Renal cortex interstitium (tissue), 11 donors: ENCODE measurements at regions not wholly inside any gene's neighbourhood (a gene's known extent, or its start where the extent isn't known, plus 50 kb on each side); places are given as distances from the start of the nearest gene placed in this dataset.
"Not testable (repeated sequence)": the region's sequence is repeated elsewhere in the genome, so short reads cannot be mapped to it uniquely, and the experiment has no call there.

Experiments
- DNase-seq, 11 donors: peaks; one replicate each; pipeline ENCODE4 v3.0.0-alpha.2; 2013; ENCODE audit warnings: low read depth in 9 of 11, low spot score in 4 of 11; ENCODE audit errors: extremely low read depth in 1 of 11

- DNase-seq: no peak
Measured at GRCh38 chr10:117601716-117602115, 59.2 kb downstream of the EMX2 start.

GRCh38 chr10:117603081-117603480 is 60.5 kb downstream of the EMX2 start:
- DNase-seq: no peak

- DNase-seq: no peak
Measured at GRCh38 chr10:117603726-117604125, 61.2 kb downstream of the EMX2 start.

GRCh38 chr10:117609095-117609795 is 66.7 kb downstream of the EMX2 start:
- no peak for DNase-seq

DNA sequence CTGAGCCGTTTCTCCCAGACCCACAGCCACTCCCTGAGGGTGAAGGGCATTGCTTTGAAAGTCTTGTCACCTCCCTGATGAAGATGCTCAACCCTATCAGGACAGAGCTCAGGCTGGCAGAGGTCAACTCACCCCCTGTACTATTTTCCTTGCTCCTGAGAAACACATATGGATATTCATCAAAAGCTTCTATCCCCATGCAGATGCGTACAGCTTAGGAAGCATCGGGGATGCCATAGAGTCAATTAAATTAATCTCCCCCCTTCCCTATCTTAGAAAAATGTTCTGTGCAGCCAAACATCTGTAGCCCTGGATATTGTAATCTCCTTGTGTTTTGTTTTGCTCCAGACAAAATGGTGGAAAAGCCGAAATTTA is 67.2 kb downstream of the EMX2 start:
- no peak for DNase-seq

DNA sequence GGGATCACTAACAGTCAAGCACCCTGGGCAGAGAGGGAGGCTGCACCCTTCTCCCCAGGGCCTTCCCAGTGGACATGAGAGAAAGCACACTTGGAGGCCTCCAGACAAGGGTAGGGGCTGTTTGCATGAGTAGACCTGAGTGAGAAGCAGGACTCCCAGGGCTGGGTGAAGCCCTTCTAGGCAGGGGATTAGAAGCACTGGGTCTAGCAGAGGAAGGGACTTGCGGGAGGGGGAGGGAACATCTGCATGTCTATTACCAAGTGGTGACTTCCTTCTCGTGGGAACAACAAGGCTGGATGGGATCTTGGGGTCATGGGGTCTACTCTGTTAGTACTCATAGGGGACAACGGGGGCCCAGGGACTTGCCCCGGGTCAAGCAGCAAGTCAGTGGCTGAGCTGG is 67.8 kb downstream of the EMX2 start:
- DNase-seq: no peak

DNA sequence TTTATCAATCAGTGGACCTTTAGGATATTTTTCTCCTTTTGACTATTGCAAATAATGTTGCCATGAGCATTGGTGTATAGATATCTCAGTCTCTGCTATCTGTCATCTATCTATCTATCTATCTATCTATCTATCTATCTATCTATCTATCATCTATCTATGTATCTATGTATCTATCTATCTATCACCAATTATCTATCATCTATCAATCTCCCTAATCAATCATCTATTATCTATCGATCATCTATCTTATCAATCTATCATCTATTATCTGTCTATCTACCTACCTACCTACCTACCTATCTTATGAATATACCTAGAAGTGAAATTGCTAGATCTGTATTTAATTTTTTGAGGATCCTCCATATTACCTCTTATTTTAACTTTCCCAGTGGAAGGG is 69.6 kb downstream of the EMX2 start:
- DNase-seq: no peak

DNA sequence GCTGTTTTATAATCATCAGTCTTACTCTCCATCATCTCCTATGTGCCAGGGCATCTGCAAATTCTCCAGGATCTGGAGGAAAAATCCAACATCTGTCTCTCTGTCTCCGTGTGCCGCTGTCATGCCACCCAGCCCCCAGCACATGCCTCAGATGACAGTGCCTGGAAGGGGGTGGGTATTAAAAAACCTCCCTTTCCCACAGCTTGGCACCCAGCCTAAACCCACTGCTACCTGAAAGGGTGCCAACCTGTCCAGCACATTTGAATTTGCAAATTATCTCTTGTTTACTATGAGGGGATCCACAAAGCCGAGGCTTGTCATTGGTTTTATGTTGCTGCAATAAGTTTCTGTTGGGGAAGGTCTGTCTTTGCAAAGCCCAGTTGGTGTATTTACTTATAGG is 73.1 kb downstream of the EMX2 start:
- no peak for DNase-seq

GRCh38 chr10:117616179-117616578 is 73.6 kb downstream of the EMX2 start:
- no peak for DNase-seq

- no peak for DNase-seq
Measured at GRCh38 chr10:117617086-117617485, 74.5 kb downstream of the EMX2 start.

DNA sequence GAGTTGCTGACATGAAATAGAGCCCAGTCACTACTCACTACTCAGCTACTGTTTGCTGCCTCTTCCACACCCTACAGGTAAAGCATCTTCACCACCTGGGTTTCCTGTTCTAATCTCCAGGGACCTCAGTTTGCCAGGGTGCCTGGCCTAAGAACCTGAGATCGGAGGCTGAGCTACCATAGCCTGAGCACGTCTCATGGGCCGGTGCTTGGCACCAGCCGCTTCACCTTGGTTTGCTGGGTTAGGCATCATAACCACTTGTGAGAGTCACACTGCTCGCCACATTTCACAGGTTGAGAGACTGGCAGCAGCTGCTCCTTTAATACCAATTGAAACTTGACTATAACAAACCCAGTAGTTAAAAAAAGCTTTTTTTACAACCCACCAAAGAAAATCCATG is 75.1 kb downstream of the EMX2 start:
- no peak for DNase-seq

- no peak for DNase-seq
Measured at GRCh38 chr10:117619223-117619622, 76.7 kb downstream of the EMX2 start.

DNA sequence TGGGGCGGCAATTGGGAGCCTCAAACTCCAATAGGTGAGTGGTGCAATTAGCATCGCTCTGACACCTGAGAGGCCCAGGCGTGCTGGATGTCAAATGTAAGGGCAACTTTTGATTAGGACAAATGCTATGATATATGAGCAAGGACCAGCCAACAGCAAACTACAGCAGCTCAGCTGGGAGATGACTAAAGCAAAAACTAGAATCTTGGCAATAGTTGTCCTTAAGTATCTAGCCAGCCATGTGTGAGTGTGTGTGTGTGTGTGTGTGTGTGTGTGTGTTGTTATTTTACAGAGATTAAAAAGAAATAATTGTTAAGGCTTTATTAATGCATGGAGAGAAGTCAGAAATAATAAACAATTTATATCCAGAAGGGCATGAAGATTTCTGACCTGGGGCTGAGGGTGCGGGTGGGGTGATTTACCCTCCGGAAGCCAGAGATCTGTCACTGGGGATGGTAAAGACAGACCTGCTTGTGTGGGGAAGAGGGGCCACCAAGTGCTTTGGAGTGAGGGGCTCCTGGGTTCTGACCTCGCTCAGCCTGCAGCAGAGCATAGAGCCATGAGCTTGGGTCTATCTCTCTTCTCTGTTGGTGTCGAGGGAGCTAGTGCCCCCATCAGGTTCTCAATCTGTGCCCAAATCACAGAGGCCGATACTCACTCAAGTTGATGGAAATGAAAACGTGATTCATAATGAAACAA is 77.3 kb downstream of the EMX2 start:
- DNase-seq: no peak

DNA sequence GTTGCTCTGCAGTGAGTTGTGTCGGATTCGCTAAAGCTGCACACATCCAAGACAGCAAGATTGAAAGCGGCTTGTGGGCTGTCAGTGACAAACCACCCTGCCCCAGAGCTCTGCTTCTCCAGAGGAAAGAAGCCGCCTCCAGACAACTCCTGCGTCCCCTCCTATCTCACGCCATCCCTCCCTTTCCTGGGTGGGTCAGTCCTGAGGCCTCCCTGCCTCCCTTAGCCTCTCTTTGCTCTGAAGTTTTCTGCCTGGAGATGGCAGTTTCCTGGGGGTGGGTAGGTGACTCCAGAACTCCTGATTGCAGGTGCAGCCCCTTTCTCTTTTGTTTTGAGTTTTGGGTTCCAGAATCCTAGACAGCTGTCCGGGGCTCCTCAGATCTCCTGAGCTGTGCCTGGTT is 78.7 kb downstream of the EMX2 start:
- no peak for DNase-seq

- no peak for DNase-seq
Measured at GRCh38 chr10:117621795-117622420, 79.4 kb downstream of the EMX2 start.

- no peak for DNase-seq
Measured at GRCh38 chr10:117622471-117623184, 80.1 kb downstream of the EMX2 start.

DNA sequence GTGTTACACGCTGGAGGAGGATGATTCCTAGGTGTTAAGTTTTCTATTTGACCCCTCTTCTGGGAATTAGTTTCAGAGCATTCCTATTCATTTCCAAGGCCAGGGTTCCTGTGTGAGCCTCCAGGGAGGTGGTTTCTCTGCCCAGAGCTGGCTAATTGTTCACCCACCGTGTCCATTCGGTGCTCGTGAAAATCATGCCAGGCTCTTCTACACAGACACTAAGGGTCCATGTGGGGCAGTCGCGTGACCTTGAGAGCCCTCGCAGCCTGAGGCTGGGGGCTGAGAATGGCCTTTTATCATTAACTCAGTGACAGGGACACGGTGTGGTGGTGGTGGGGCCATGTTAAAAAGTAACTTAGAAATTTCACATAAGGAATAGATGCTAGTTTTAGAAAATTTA is 83.7 kb downstream of the EMX2 start:
- peak in 1 of 11 donors; percentile 33 for DNase-seq

GRCh38 chr10:117627561-117627960 is 85.0 kb downstream of the EMX2 start:
- DNase-seq: no peak

- DNase-seq: not testable (repeated sequence)
Measured at GRCh38 chr10:117629717-117630116, 87.2 kb downstream of the EMX2 start.
